Epidermal melanocyte (primary cell): ENCODE measurements at regions not wholly inside any gene's neighbourhood (a gene's known extent, or its start where the extent isn't known, plus 50 kb on each side); places are given as distances from the start of the nearest gene placed in this dataset.

Source experiments
- DNase-seq: peaks from one replicate; pipeline ENCODE4 v3.0.0; 2011; ENCODE audit warnings: low spot score; ENCODE audit not compliant: insufficient read length

GRCh38 chr13:38606699-38607535, 80.0 kb upstream of the FREM2 start:
- DNase-seq = no peak

DNA sequence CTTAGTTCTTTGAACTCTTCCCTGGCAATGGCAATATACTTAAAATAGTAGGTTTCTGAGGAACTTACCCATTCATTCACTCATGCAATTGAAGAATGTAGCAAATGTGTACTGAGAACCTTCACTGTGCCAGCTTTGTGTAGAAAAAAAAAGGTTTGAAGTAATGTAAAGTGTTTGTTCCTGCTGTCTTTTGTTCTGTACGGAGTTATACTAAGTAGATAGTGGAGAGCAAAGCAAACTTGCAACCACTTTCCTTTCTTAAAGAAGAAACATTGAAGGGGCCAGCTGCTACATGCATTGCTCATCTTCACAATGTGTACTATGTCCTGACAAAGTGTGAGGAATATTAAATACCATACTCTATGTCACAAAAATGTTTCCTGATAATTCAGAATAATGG, 68.9 kb upstream of the FREM2 start:
- DNase-seq = no peak

DNA sequence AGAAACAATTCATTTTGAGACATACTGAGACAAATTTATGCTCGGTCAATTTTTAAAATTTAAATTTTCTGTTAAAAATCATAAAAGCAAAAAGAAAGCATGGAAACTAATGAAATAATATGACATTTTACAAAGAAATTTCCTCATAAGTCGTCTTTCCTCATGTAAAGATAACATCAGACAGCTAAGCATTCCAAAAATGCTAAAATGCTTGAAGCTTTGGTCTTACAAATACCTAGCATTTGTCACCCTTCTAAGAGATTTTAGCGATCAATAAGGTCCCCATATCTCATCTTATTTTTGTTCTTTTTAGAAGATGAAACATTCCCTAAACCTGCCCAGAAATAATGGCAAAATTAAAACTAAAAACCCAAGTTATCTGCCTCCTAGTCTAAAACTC, 68.5 kb upstream of the FREM2 start:
- DNase-seq = no peak

GRCh38 chr13:38618881-38619280, 68.0 kb upstream of the FREM2 start:
- no peak for DNase-seq

- no peak for DNase-seq
Measured at GRCh38 chr13:38620876-38621275, 66.0 kb upstream of the FREM2 start.

GRCh38 chr13:38624822-38625221, 62.1 kb upstream of the FREM2 start:
- no peak for DNase-seq

GRCh38 chr13:38628554-38628953, 58.3 kb upstream of the FREM2 start:
- no peak for DNase-seq

DNA sequence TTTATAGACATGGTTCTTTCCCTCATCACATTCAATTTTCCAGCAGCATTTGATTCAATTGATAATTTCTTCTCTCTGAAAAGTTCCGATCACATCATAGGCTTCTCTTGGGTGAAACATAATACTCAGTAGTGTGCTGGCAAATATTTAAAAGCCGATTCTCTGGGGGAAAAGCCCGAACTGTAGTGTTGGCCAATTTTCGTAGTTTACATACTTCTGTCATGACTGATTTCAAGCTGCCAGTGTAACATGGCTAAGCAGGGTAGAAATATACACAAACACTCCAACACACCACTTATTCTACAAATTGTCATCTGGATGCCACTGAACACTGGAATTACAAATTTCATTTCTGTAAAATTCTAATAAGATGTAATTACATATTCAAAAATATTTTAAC, 56.1 kb upstream of the FREM2 start:
- no peak for DNase-seq

DNA sequence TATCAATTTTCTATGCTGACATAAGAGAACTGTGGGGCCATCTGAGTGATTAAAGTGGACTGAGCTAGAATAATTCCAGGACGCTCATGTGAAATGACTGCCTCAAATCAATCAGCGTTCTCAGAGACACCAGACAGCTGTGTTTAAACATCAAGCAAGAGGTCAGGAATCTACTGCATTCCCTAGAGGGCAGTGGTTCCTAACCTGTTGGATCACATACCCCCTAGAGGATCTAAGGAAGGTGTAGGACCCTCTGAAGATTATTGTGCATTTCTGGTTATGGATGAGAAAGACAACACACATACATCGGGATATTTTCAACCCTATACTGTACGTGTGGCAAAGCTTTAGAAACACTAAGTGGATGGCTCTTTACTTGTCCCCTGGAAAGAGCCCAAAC, 51.8 kb upstream of the FREM2 start:
- DNase-seq = no peak

GRCh38 chr13:38636073-38636472, 50.8 kb upstream of the FREM2 start:
- no peak for DNase-seq

DNA sequence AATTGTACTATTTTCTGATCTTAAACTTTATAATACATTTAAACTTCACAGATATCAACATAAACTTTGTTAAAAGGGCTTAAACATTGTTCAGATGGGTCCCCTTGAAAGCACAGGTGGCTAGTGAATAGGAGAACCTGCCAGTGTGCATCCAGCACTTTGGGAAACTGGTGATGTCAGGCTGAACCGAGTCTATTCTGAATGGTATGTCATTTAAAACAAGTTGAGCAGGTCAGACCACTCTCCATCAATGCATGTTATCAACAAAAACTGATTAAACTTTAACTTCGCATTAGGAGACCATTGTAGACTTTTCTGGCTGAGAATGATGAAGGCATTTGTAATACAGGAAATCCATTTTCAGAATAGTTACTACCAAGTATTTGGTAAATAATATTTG, 50.1 kb upstream of the FREM2 start:
- no peak for DNase-seq
